GM10266 (cell line): ENCODE measurements at regions not wholly inside any gene's neighbourhood (a gene's known extent, or its start where the extent isn't known, plus 50 kb on each side); places are given as distances from the start of the nearest gene placed in this dataset.

ENCODE experiments used
- DNase-seq: peaks from one replicate; pipeline ENCODE4 v3.0.0; 2012; ENCODE audit errors: extremely low spot score
- TF ChIP-seq, protein P1 (sequence below): IDR thresholded peaks from 2 replicates; pipeline ENCODE4 v1.5.1; 2012; ENCODE audit warnings: mild to moderate bottlenecking, low read depth; ENCODE audit not compliant: control insufficient read depth, insufficient read depth; ENCODE audit errors: missing control alignments

DNA sequence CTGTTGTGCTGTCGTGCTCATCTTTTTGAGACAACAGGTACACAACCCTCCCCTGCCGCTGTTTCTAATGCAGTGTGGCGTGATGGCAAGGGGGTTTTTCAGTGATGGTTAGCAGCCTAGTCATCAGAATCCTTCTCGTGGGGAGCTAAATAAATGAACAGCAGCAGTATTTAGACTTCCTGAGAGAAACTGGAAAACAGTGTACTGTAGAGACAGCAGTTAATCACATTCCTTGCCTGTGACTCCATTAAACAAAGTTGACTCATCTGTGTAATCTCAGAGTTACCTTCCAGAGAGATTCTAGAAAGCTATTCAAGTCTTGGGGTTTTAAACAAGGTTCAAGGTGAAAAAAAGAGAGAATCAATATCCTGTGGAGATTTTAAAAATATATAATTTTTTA, 1753.2 kb upstream of the PCDH7 start:
- DNase-seq = no peak
- TF ChIP-seq, protein P1, sequence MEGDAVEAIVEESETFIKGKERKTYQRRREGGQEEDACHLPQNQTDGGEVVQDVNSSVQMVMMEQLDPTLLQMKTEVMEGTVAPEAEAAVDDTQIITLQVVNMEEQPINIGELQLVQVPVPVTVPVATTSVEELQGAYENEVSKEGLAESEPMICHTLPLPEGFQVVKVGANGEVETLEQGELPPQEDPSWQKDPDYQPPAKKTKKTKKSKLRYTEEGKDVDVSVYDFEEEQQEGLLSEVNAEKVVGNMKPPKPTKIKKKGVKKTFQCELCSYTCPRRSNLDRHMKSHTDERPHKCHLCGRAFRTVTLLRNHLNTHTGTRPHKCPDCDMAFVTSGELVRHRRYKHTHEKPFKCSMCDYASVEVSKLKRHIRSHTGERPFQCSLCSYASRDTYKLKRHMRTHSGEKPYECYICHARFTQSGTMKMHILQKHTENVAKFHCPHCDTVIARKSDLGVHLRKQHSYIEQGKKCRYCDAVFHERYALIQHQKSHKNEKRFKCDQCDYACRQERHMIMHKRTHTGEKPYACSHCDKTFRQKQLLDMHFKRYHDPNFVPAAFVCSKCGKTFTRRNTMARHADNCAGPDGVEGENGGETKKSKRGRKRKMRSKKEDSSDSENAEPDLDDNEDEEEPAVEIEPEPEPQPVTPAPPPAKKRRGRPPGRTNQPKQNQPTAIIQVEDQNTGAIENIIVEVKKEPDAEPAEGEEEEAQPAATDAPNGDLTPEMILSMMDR = no peak

DNA sequence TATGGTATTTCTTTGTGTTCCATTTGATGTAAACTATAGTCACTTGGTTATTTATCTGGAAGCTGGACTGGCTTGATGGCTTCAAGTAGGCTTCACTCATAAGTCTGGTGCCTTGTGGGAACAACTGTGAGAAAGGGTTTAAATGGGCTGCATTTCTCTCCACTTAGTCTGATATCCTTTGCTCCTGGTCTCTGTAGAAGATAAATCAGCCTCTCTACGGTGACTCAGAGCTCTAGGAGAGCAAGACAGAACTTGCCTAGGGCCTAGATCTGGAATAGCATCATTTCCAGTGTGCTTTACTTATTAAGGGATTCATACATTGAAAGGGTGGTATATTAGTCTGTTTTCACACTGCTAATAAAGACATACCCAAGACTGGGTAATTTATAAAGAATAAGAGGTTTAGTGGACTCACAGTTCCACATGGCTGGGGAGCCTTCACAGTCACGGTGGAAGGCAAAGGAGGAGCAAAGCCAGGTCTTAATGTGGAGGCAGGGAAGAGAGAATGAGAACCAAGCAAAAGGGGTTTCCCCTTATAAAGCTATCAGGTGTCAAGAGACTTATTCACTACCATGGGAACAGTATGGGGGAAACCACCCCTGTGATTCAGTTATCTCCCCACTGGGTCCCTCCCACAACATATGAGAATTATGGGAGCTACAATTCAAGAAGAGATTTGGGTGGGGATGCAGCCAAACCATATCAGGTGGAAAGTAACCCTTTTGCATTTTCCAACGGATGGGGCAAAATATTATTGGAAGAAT, 1746.4 kb upstream of the PCDH7 start:
- no peak for DNase-seq
- TF ChIP-seq, protein P1 = no peak

DNA sequence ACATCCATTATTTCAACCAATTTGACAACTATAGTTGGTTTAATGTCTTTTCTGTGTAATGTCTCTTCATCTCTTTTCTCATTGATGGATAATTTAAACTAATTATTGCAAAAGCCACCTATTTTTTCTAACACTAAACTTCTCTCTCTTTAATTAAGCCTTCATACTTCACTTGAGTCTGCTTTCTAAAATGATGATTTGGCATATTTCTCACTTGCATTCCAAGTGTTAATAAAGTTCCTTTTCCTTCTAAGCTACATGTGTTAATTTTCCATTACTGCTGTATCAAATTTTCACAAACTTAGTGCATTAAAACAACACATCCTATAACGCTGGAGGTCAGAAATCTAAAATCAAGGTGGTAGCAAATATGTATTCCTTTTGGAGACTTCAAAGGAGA, 1743.8 kb upstream of the PCDH7 start:
- no peak for DNase-seq
- TF ChIP-seq, protein P1 = no peak

DNA sequence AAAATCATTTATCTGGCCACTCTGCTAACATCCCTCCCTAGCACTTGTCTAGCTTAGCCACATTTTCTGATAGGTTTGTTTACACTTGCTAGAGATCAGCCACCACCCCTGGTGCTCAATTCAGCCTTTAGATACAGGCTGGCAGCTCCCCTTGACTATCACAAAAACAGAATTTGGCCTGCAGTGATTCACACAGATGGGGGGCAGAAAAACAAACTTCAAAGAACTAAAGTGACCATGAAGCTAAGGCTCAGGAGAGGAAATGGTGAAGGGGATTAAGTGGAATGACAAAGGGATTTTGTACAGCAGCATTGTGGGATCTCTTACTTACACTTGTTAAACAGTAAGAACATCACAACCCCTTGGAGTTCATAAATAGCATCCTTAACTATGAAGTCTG, 1718.0 kb upstream of the PCDH7 start:
- no peak for DNase-seq
- TF ChIP-seq, protein P1 = no peak

DNA sequence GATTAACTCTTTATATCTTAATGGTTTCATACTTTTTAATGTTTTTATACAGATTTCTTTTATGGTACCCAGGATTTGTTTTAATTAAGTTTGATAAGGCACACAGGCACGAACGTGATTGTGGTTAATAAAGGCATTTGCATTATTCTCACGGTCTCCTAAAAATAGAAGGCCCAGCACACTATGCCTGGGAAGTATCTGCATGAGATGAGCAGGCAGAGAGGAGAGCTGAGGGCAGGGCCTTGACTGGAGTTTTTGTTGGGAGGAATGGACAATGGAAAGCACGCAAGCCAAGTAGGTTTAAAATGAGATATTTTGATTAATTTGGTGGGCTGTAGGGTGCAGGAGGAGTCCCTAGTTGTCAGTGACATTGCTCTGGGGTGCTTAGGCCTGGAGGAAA, 1714.3 kb upstream of the PCDH7 start:
- no peak for DNase-seq
- TF ChIP-seq, protein P1 = no peak

DNA sequence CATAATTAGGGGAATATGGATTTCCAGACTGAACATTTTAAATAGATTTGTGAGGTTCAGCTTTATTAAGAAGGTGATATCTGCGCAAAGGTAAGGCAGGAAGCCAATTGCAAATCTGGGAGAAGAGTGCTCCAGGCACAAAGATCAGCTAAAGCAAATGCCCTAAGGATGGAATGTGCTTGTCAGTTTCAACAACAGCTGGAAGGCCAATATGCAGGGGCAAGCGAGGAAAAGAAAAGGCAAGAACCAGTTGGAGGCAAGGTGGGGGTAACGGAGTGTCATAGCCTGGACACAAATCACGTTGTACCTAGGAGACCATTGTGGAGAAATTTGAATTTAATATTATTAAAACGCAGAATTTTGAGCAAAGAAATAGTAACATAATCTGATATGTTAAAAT, 1710.3 kb upstream of the PCDH7 start:
- TF ChIP-seq, protein P1 = no peak
- DNase-seq = no peak

DNA sequence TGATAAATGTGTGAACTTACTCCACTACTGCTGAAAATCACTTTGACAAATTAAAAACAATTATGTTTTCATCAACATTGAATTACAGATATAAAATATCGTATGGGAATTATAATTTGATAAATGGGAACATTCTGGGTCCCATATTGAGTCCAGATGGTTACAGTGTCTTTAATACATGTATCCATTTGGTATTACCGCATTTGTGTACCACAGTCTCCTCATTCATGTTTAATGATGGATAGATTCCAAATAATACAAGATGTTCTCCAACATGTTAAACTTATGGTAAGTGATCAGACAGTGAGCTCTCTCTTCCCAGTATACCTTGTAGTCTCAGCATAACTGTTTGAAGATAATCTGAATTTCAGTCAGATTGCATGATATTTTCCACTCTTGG, 1706.8 kb upstream of the PCDH7 start:
- no peak for DNase-seq
- TF ChIP-seq, protein P1 = no peak
